BE2C (cell line): ENCODE measurements at regions not wholly inside any gene's neighbourhood (a gene's known extent, or its start where the extent isn't known, plus 50 kb on each side); places are given as distances from the start of the nearest gene placed in this dataset.

ENCODE experiments used
- DNase-seq: peaks from one replicate; pipeline ENCODE4 v3.0.0-alpha.2; 2020
- H3K27me3 ChIP-seq: fragments of 250-450 bp; sonication (Bioruptor Pico); 2 replicates; pipeline ENCODE4 v1.5.1; 2020; ENCODE audit warnings: mild to moderate bottlenecking
- H3K36me3 ChIP-seq: fragments of 250-450 bp; sonication (Bioruptor Pico); 2 replicates; pipeline ENCODE4 v1.5.1; 2020; ENCODE audit warnings: mild to moderate bottlenecking
- H3K4me1 ChIP-seq: fragments of 250-450 bp; sonication (Bioruptor Pico); 2 replicates; pipeline ENCODE4 v1.5.1; 2020
- H3K4me3 ChIP-seq: 2 replicates; pipeline ENCODE4 v1.5.1; 2011; ENCODE audit warnings: low read depth, low read length
- H3K9me3 ChIP-seq: fragments of 250-450 bp; sonication (Bioruptor Pico); 2 replicates; pipeline ENCODE4 v1.5.1; 2020
- TF ChIP-seq, protein P1 (sequence below): IDR thresholded peaks from 2 replicates; pipeline ENCODE4 v1.5.1; 2012; ENCODE audit warnings: mild to moderate bottlenecking, low read depth, low read length

DNA sequence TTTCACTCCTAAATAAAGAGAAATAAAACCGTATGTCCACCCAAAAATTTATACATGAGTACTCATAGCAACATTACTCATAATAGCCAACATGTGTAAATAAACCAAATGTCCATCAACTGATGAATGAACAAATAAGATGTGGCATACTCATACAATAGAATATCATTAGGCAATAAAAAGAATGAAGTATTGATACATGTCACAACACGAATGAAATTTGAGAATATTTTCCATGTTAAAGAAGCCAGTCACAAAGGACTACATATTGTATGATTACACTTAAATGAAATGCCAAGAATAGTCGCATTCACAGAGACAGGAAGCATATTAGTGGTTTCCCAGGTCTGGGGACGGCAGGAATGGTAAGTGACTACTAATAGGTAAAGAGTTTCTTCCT lies 869.2 kb downstream of the IGSF11 start:
- TF ChIP-seq, protein P1, sequence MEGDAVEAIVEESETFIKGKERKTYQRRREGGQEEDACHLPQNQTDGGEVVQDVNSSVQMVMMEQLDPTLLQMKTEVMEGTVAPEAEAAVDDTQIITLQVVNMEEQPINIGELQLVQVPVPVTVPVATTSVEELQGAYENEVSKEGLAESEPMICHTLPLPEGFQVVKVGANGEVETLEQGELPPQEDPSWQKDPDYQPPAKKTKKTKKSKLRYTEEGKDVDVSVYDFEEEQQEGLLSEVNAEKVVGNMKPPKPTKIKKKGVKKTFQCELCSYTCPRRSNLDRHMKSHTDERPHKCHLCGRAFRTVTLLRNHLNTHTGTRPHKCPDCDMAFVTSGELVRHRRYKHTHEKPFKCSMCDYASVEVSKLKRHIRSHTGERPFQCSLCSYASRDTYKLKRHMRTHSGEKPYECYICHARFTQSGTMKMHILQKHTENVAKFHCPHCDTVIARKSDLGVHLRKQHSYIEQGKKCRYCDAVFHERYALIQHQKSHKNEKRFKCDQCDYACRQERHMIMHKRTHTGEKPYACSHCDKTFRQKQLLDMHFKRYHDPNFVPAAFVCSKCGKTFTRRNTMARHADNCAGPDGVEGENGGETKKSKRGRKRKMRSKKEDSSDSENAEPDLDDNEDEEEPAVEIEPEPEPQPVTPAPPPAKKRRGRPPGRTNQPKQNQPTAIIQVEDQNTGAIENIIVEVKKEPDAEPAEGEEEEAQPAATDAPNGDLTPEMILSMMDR, result no peak
- Histone ChIP-seq H3K4me1 (no peaks in the 10 kb centered on the region), H3K9me3 (no peaks in the 10 kb centered on the region), H3K4me3 (no peak overlapping the region), H3K36me3 (no peaks in the 10 kb centered on the region), H3K27me3 (no peaks in the 10 kb centered on the region)
- no peak for DNase-seq

DNA sequence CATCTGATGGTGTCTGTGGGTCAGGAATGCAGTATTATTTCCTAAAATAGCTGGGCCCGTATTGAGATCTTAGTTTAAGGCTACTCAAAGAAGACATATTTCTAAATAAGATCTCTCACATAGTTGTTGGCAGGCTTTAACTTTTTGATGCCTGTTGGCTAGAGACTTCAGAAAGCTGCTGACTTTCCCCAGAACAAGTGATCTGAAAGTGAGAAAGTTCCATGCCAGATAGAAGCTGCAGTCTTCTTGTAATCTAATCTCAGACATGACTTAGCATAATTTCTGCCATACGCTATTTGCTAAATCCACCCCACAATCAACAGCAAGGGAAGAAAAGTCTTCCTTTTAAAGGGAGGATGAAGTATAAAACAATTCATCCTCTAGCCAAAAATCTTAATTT lies 867.1 kb downstream of the IGSF11 start:
- Histone ChIP-seq H3K9me3 (no peaks in the 10 kb centered on the region), H3K4me3 (no peak overlapping the region), H3K4me1 (no peaks in the 10 kb centered on the region), H3K27me3 (no peaks in the 10 kb centered on the region), H3K36me3 (no peaks in the 10 kb centered on the region)
- TF ChIP-seq, protein P1, result no peak
- DNase-seq, result no peak

DNA sequence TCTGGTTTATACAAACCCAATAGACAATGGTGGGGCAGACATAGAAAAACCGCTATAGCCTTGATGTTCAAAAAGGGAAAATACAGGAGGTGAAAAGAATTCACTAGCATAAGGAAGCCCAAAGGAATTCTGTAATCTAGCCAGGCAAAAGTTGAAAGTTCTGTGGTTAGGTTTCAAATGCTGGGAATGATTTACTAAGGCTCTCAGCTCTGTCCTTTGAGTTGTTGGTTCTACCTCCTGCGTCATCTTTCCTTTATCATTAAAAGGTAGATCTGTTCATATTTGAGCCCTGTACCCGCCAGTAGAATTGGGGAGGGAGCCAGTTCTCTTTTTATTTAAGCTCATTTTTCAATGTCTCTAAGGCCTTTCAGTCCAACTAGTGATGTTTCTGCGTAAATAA lies 866.5 kb downstream of the IGSF11 start:
- TF ChIP-seq, protein P1, result no peak
- Histone ChIP-seq H3K9me3 (no peaks in the 10 kb centered on the region), H3K4me3 (no peak overlapping the region), H3K36me3 (no peaks in the 10 kb centered on the region), H3K27me3 (no peaks in the 10 kb centered on the region), H3K4me1 (no peaks in the 10 kb centered on the region)
- no peak for DNase-seq

DNA sequence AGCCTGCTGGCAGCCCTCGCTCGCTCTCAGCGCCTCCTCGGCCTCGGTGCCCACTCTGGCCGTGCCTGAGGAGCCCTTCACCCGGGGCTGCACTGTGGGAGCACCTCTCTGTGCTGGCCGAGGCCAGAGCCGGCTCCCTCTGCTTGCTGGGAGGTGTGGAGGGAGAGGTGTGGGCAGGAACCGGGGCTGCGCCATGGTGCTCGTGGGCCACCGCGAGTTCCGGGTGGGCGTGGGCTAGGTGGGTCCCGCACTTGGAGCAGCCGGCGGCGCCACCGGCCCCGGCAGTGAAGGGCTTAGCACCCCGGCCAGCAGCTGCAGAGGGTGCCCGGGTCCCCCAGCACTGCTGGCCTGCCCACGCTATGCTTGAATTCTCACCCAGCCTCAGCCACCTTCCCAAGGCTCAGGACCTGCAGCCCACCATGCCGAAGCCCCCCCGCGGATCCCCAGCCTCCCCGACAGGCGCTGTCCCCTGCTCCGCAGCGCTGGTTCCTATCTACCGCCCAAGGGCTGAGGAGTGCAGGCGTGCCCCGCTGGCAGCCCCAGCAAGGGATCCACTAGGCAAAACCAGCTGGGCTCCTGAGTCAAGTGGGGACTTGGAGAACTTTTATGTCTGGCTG lies 863.3 kb downstream of the IGSF11 start:
- Histone ChIP-seq H3K27me3 (no peaks in the 10 kb centered on the region), H3K4me1 (no peaks in the 10 kb centered on the region), H3K9me3 (no peaks in the 10 kb centered on the region), H3K4me3 (no peak overlapping the region), H3K36me3 (no peaks in the 10 kb centered on the region)
- DNase-seq, result no peak
- TF ChIP-seq, protein P1, result no peak

DNA sequence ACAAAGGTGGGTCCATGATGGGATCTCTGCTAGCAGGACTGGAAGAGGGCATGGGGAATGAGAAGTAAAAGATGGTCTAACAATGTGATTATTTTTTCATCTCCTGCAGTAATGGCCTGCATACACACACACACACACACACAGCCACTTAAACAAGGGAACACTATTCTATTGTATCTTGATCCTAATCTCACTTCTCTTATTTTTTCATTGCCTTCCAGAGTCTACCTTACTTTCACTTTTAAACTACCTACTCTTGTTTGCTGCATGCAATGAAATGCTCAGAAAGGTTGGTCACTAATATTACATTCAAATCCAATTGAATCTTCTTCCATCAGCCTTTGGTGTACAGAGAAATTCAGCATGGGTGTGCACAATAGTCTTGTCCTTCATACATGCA lies 853.8 kb downstream of the IGSF11 start:
- Histone ChIP-seq H3K9me3 (no peaks in the 10 kb centered on the region), H3K4me1 (no peaks in the 10 kb centered on the region), H3K27me3 (no peaks in the 10 kb centered on the region), H3K4me3 (no peak overlapping the region), H3K36me3 (no peaks in the 10 kb centered on the region)
- TF ChIP-seq, protein P1, result no peak
- no peak for DNase-seq

DNA sequence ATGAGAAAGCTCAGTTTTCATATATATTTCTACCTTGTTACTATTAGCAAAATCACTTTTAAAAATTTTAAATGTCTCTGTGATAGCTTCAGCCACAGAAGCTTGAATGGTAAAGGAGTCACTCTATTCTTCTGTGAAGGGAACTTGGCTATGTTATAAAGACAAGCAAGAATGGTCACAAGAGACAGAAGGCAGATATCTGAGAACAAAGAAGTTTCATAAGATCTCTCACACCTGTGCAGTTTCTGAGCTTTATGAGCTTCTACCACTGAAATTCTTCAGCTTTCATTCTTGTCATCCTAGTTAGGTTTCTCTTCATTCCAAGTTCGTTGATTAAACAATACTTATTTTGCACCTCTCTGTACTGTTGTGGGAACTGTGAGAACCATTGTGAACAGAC lies 853.4 kb downstream of the IGSF11 start:
- Histone ChIP-seq H3K4me3 (no peak overlapping the region), H3K4me1 (no peaks in the 10 kb centered on the region), H3K27me3 (no peaks in the 10 kb centered on the region), H3K36me3 (no peaks in the 10 kb centered on the region), H3K9me3 (no peaks in the 10 kb centered on the region)
- TF ChIP-seq, protein P1, result no peak
- DNase-seq, result no peak
